ENCODE measurements at regions not wholly inside any gene's neighbourhood (a gene's known extent, or its start where the extent isn't known, plus 50 kb on each side); places are given as distances from the start of the nearest gene placed in this dataset.

- TF ChIP-seq CTCF (IDR thresholded peaks at IDR 0.05): no peak
- no peak for TF ChIP-seq POLR2A (IDR thresholded peaks at IDR 0.05)
Observed at GRCh38 chr5:179488491-179488890, 61.9 kb upstream of the RUFY1 start.
